Testis (tissue), 2 donors: ENCODE measurements at regions not wholly inside any gene's neighbourhood (a gene's known extent, or its start where the extent isn't known, plus 50 kb on each side); places are given as distances from the start of the nearest gene placed in this dataset.

Source experiments
- POLR2A ChIP-seq: fragments of 450-650 bp; IDR thresholded peaks from one replicate; pipeline ENCODE4 v1.6.1; 2017; ENCODE audit warnings: antibody characterized with exemption, mild to moderate bottlenecking, moderate library complexity
- TF ChIP-seq, protein P1 (sequence below), 3 experiments: fragments of 450-650 bp in 2 of 3; fragments of 200-600 bp in 1 of 3; sonication (generic) in 1 of 3; IDR thresholded peaks; one replicate each; pipeline ENCODE4 v1.5.1; 2016 to 2019; ENCODE audit warnings: antibody characterized with exemption in 3 of 3, mild to moderate bottlenecking in 2 of 3, moderate library complexity in 1 of 3

- TF ChIP-seq, protein P1, sequence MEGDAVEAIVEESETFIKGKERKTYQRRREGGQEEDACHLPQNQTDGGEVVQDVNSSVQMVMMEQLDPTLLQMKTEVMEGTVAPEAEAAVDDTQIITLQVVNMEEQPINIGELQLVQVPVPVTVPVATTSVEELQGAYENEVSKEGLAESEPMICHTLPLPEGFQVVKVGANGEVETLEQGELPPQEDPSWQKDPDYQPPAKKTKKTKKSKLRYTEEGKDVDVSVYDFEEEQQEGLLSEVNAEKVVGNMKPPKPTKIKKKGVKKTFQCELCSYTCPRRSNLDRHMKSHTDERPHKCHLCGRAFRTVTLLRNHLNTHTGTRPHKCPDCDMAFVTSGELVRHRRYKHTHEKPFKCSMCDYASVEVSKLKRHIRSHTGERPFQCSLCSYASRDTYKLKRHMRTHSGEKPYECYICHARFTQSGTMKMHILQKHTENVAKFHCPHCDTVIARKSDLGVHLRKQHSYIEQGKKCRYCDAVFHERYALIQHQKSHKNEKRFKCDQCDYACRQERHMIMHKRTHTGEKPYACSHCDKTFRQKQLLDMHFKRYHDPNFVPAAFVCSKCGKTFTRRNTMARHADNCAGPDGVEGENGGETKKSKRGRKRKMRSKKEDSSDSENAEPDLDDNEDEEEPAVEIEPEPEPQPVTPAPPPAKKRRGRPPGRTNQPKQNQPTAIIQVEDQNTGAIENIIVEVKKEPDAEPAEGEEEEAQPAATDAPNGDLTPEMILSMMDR (IDR thresholded peaks at IDR 0.05), result no peak
- no peak for TF ChIP-seq POLR2A
These were observed 130.1 kb downstream of the LSM5 start for GRCh38 chr7:32360127-32360526.
